ENCODE measurements at regions not wholly inside any gene's neighbourhood (a gene's known extent, or its start where the extent isn't known, plus 50 kb on each side); places are given as distances from the start of the nearest gene placed in this dataset.
"Not testable (repeated sequence)": the region's sequence is repeated elsewhere in the genome, so short reads cannot be mapped to it uniquely, and the experiment has no call there.

DNA sequence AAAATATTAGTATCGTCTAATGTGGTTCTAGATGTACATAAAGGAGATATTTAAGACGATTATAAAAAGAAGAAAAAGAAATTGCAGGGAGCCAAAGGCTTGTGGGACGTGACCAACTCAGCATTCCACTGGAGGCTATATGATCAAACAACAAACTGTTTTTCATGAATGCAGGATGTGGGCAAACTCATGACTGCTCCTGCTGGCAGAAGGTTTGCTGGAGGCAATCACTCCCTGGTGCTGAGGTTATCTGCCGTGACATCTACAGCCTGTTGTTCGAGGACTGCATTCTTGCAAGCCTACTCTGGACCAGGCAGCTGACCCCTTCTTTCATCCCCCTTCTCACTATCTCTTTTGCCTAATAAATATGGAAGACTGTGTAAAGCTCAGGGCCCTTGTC, 518.1 kb downstream of the UQCRFS1 start:
- Histone ChIP-seq H3K36me3 (ENCODE audit: insufficient read depth, insufficient read length, low read length) (peaks cover 15% of the 10 kb centered on the region), H3K4me1 (ENCODE audit: insufficient read depth, insufficient read length) (no peaks in the 10 kb centered on the region), H3K9me3 (ENCODE audit: insufficient read depth, low read length) (peaks cover 21% of the 10 kb centered on the region), H3K27me3 (ENCODE audit: insufficient read depth, insufficient read length) (no peaks in the 10 kb centered on the region), H3K4me3 (ENCODE audit: insufficient read length, low read depth) (no peak overlapping the region), H3K9ac (ENCODE audit: insufficient read length, low read depth) (no peak overlapping the region)
- no peak for TF ChIP-seq ZNF274 (IDR thresholded peaks at IDR 0.05; ENCODE audit: low read depth, low read length)
- no peak for TF ChIP-seq YY1 (IDR thresholded peaks at IDR 0.05; ENCODE audit: insufficient read depth, insufficient read length)
- TF ChIP-seq SUZ12 (IDR thresholded peaks at IDR 0.05; ENCODE audit: extremely low read depth, insufficient read depth, insufficient read length): no peak
- no peak for DNase-seq (ENCODE audit: low read depth, low spot score)

DNA sequence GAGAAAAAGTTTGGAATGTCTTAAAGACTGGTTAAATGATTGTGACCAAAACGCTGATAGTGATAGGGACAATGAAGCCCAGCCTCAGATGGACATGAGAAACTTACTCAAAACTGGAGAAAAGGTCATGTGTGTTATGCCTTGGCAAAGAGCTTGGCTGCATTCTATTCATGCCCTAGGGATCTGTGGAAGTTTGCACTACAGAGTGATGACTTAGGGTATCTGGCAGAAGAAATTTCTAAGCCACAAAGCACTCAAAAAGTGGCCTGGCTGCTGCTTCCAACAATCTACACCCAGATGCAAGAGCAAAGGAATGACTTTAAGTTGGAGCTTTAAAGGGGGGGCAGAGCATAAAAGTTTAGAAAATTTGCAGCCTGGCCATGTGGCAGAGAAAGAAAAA, 521.3 kb downstream of the UQCRFS1 start:
- H3K36me3 ChIP-seq (ENCODE audit: insufficient read depth, insufficient read length, low read length): peaks cover 16% of the 10 kb centered on the region
- H3K27me3 ChIP-seq (ENCODE audit: insufficient read depth, insufficient read length): no peaks in the 10 kb centered on the region
- peaks cover 21% of the 10 kb centered on the region for H3K9me3 ChIP-seq (ENCODE audit: insufficient read depth, low read length)
- no peak overlapping the region for H3K4me3 ChIP-seq (ENCODE audit: insufficient read length, low read depth)
- DNase-seq (ENCODE audit: low read depth, low spot score): no peak
- TF ChIP-seq YY1 (IDR thresholded peaks at IDR 0.05; ENCODE audit: insufficient read depth, insufficient read length): no peak
- TF ChIP-seq SUZ12 (IDR thresholded peaks at IDR 0.05; ENCODE audit: extremely low read depth, insufficient read depth, insufficient read length): no peak
- TF ChIP-seq ZNF274 (IDR thresholded peaks at IDR 0.05; ENCODE audit: low read depth, low read length): no peak
- H3K9ac ChIP-seq (ENCODE audit: insufficient read length, low read depth): no peak overlapping the region
- H3K4me1 ChIP-seq (ENCODE audit: insufficient read depth, insufficient read length): no peaks in the 10 kb centered on the region

DNA sequence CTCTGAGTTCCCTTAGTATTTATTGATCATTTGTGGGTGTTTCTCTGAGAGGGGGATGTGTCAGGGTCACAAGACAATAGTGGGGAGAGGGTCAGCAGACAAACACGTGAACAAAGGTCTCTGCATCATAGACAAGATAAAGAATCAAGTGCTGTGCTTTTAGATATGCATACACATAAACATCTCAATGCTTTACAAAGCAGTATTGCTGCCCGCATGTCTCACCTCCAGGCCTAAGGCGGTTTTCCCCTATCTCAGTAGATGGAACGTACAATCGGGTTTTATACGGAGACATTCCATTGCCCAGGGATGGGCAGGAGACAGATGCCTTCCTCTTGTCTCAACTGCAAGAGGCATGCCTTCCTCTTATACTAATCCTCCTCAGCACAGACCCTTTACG, 523.5 kb downstream of the UQCRFS1 start:
- not testable (repeated sequence) for H3K4me1 ChIP-seq (ENCODE audit: insufficient read depth, insufficient read length); H3K9ac ChIP-seq (ENCODE audit: insufficient read length, low read depth); H3K4me3 ChIP-seq (ENCODE audit: insufficient read length, low read depth); DNase-seq (ENCODE audit: low read depth, low spot score); H3K27me3 ChIP-seq (ENCODE audit: insufficient read depth, insufficient read length)
- Histone ChIP-seq H3K9me3 (ENCODE audit: insufficient read depth, low read length) (peaks cover 21% of the 10 kb centered on the region), H3K36me3 (ENCODE audit: insufficient read depth, insufficient read length, low read length) (peaks cover 19% of the 10 kb centered on the region)

DNA sequence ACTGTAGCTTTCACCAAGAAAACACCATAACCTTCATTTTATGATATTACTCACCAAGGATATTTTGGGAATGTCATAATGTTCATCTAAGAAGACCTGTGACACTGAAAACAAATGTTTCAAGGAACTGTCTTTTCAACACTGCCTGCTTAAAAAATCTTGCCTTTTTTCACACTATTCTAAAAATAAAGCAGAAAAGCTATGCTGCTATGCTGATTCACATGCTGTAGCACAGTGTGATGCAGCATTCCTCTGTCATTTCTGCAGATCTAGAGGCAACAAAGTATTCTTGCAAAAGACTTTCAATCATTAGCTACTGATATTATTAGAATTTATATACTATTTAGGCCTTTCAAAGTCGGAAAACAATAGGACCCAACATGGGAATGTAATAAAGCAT, 525.7 kb downstream of the UQCRFS1 start:
- no peak for DNase-seq (ENCODE audit: low read depth, low spot score)
- Histone ChIP-seq H3K4me3 (ENCODE audit: insufficient read length, low read depth) (no peak overlapping the region), H3K27me3 (ENCODE audit: insufficient read depth, insufficient read length) (no peaks in the 10 kb centered on the region), H3K9me3 (ENCODE audit: insufficient read depth, low read length) (peaks cover 7% of the 10 kb centered on the region; the same call in 1 of the 2 replicates), H3K36me3 (ENCODE audit: insufficient read depth, insufficient read length, low read length) (peaks cover 12% of the 10 kb centered on the region), H3K4me1 (ENCODE audit: insufficient read depth, insufficient read length) (no peaks in the 10 kb centered on the region), H3K9ac (ENCODE audit: insufficient read length, low read depth) (no peak overlapping the region)
- TF ChIP-seq ZNF274 (IDR thresholded peaks at IDR 0.05; ENCODE audit: low read depth, low read length): no peak
- no peak for TF ChIP-seq YY1 (IDR thresholded peaks at IDR 0.05; ENCODE audit: insufficient read depth, insufficient read length)
- TF ChIP-seq SUZ12 (IDR thresholded peaks at IDR 0.05; ENCODE audit: extremely low read depth, insufficient read depth, insufficient read length): no peak

DNA sequence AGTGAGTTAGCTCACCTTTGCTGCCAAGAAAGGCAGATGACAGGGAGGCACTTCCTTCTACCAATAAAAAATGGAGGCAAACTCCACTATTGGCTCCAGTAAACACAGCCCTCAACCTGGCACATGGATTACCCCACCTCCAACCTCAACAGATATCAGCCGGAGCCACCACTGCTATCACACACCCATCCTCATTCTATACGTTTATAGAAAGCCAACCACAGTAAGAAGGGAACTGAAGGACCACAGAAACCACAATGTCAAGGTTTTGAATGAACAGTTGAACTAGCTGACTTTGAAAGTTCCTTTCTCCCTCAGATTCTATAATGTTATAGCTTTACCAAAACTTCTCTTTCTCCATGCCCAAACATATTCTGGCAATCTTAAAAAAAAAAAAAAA, 526.2 kb downstream of the UQCRFS1 start:
- Histone ChIP-seq H3K4me3 (ENCODE audit: insufficient read length, low read depth) (no peak overlapping the region), H3K36me3 (ENCODE audit: insufficient read depth, insufficient read length, low read length) (peaks cover 8% of the 10 kb centered on the region), H3K27me3 (ENCODE audit: insufficient read depth, insufficient read length) (no peaks in the 10 kb centered on the region), H3K4me1 (ENCODE audit: insufficient read depth, insufficient read length) (no peaks in the 10 kb centered on the region), H3K9me3 (ENCODE audit: insufficient read depth, low read length) (peaks cover 2% of the 10 kb centered on the region; the same call in 1 of the 2 replicates), H3K9ac (ENCODE audit: insufficient read length, low read depth) (no peak overlapping the region)
- no peak for DNase-seq (ENCODE audit: low read depth, low spot score)
- TF ChIP-seq SUZ12 (IDR thresholded peaks at IDR 0.05; ENCODE audit: extremely low read depth, insufficient read depth, insufficient read length) (no peak), YY1 (IDR thresholded peaks at IDR 0.05; ENCODE audit: insufficient read depth, insufficient read length) (no peak), ZNF274 (IDR thresholded peaks at IDR 0.05; ENCODE audit: low read depth, low read length) (no peak)

DNA sequence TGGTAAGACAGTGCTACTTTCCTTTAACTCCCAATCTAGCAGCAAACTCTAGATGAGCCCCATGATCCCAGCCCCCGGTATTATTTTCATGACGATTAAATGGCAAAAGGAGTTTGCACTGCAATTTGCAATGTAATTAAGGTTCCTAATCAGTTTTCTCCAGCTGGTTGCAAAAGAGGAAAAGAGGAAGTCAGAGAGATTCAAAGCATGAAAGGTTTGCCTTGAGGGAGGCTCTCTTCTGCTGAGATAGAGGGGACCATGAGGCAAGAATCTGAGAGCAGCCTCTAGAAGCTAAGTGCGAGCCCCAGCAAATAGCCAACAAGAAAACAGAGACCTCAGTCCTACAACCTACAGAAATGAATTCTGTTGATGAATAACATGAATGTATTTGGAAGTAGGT, 527.1 kb downstream of the UQCRFS1 start:
- Histone ChIP-seq H3K4me3 (ENCODE audit: insufficient read length, low read depth) (no peak overlapping the region), H3K36me3 (ENCODE audit: insufficient read depth, insufficient read length, low read length) (peaks cover 8% of the 10 kb centered on the region), H3K4me1 (ENCODE audit: insufficient read depth, insufficient read length) (no peaks in the 10 kb centered on the region), H3K9ac (ENCODE audit: insufficient read length, low read depth) (no peak overlapping the region), H3K27me3 (ENCODE audit: insufficient read depth, insufficient read length) (no peaks in the 10 kb centered on the region), H3K9me3 (ENCODE audit: insufficient read depth, low read length) (no peaks in the 10 kb centered on the region)
- DNase-seq (ENCODE audit: low read depth, low spot score): no peak
- TF ChIP-seq YY1 (IDR thresholded peaks at IDR 0.05; ENCODE audit: insufficient read depth, insufficient read length) (no peak), SUZ12 (IDR thresholded peaks at IDR 0.05; ENCODE audit: extremely low read depth, insufficient read depth, insufficient read length) (no peak), ZNF274 (IDR thresholded peaks at IDR 0.05; ENCODE audit: low read depth, low read length) (no peak)

DNA sequence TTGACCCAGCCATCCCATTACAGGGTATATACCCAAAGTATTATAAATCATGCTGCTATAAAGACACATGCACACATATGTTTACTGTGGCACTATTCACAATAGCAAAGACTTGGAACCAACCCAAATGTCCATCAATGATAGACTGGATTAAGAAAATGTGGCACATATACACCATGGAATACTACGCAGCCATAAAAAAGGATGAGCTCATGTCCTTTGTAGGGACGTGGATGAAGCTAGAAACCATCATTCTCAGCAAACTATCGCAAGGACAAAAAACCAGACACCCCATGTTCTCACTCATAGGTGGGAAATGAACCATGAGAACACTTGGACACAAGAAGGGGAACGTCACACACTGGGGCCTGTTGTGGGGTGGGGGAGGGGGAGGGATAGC, 527.9 kb downstream of the UQCRFS1 start:
- H3K9ac ChIP-seq (ENCODE audit: insufficient read length, low read depth); H3K4me3 ChIP-seq (ENCODE audit: insufficient read length, low read depth); H3K4me1 ChIP-seq (ENCODE audit: insufficient read depth, insufficient read length); H3K27me3 ChIP-seq (ENCODE audit: insufficient read depth, insufficient read length); H3K36me3 ChIP-seq (ENCODE audit: insufficient read depth, insufficient read length, low read length); DNase-seq (ENCODE audit: low read depth, low spot score); H3K9me3 ChIP-seq (ENCODE audit: insufficient read depth, low read length): not testable (repeated sequence)

DNA sequence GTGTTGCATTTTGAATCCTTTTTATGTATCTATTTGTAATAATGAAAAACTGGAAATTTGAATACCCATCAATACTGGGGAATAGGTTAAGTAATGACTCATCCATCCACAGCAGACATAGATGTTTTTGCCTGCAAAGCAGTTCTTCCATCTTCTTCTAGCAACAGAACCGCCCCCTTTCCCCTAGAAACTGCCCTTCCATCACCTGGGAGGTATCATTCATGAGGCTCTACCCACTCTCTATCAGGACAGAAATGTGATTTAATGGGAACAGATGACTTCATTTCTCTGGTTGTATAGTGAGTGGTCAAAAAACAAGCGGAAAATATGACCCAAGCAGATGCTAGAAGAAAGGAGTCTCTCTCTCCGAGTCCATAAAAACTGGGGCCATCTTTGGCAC, 532.8 kb downstream of the UQCRFS1 start:
- TF ChIP-seq YY1 (IDR thresholded peaks at IDR 0.05; ENCODE audit: insufficient read depth, insufficient read length) (no peak), SUZ12 (IDR thresholded peaks at IDR 0.05; ENCODE audit: extremely low read depth, insufficient read depth, insufficient read length) (no peak), ZNF274 (IDR thresholded peaks at IDR 0.05; ENCODE audit: low read depth, low read length) (no peak)
- no peak for DNase-seq (ENCODE audit: low read depth, low spot score)
- Histone ChIP-seq H3K4me1 (ENCODE audit: insufficient read depth, insufficient read length) (no peaks in the 10 kb centered on the region), H3K27me3 (ENCODE audit: insufficient read depth, insufficient read length) (no peaks in the 10 kb centered on the region), H3K4me3 (ENCODE audit: insufficient read length, low read depth) (no peak overlapping the region), H3K9ac (ENCODE audit: insufficient read length, low read depth) (no peak overlapping the region), H3K36me3 (ENCODE audit: insufficient read depth, insufficient read length, low read length) (peaks cover 7% of the 10 kb centered on the region), H3K9me3 (ENCODE audit: insufficient read depth, low read length) (0 out of 2 replicates have a peak, but pooled peaks cover 5% of the 10 kb centered on the region)

All from NT2/D1 (cell line).